ENCODE measurements at regions not wholly inside any gene's neighbourhood (a gene's known extent, or its start where the extent isn't known, plus 50 kb on each side); places are given as distances from the start of the nearest gene placed in this dataset.
"Not testable (repeated sequence)": the region's sequence is repeated elsewhere in the genome, so short reads cannot be mapped to it uniquely, and the experiment has no call there.

- no peak overlapping the region for H3K27ac Mint-ChIP-seq
- DNase-seq: no peak
- H3K9ac ChIP-seq (ENCODE audit: extremely low read depth, low read length, poor library complexity, severe bottlenecking): no peak overlapping the region
- H3K9me3 Mint-ChIP-seq: peaks cover 2% of the 10 kb centered on the region
- H3K36me3 ChIP-seq (ENCODE audit: control insufficient read depth, insufficient read depth, low read length): no peaks in the 10 kb centered on the region
- H3K36me3 Mint-ChIP-seq (ENCODE audit: low read depth): peaks cover 1% of the 10 kb centered on the region
- H3K4me1 Mint-ChIP-seq: peaks cover 8% of the 10 kb centered on the region
- H3K9me3 ChIP-seq (ENCODE audit: control insufficient read depth, low read length): peaks cover 2% of the 10 kb centered on the region
- no peak overlapping the region for H3K27ac ChIP-seq (ENCODE audit: low read depth, low read length)
- no peaks in the 10 kb centered on the region for H3K27me3 Mint-ChIP-seq (ENCODE audit: insufficient read depth)
- no peaks in the 10 kb centered on the region for H3K27me3 ChIP-seq (ENCODE audit: control insufficient read depth, insufficient read depth, low read length, poor library complexity, severe bottlenecking)
- no peak for TF ChIP-seq CTCF (conservative IDR thresholded peaks at IDR 0.05)
- 96% methylated on average over 6 to 8 of the region's 8 CpGs for WGBS, 2 experiments (ENCODE audit: insufficient coverage in 1 of 2, insufficient read length in 1 of 2)
- no peak overlapping the region for H3K4me3 Mint-ChIP-seq
- H3K4me1 ChIP-seq (ENCODE audit: control insufficient read depth, insufficient read depth, low read length): no peaks in the 10 kb centered on the region
- no peak overlapping the region for H3K4me3 ChIP-seq (ENCODE audit: low read length)
Observed at GRCh38 chr7:138194567-138194966, 118.3 kb downstream of the AKR1D1 start.

DNA sequence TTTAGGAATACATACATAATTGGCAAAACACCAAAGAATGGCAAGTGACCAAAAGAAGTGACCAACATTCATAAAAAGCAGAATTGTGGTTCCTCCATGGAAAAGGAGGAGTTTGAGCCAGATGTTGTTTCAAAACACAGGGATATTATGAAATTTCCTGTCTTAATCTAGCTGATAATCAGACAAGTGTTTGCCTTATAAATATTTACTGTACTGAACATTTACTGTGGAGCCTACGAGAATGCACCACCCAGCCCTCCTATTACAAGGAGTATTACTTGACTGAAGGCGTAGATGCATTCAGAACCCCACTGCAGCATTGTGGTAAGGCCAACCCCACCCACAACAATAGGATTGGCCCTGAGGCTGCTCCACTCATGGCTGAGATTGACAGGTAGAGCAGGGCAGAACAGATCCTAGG is 118.9 kb downstream of the AKR1D1 start:
- Histone ChIP-seq H3K27ac (ENCODE audit: low read depth, low read length) (no peak overlapping the region), H3K36me3 (ENCODE audit: control insufficient read depth, insufficient read depth, low read length) (no peaks in the 10 kb centered on the region), H3K4me1 (ENCODE audit: control insufficient read depth, insufficient read depth, low read length) (no peaks in the 10 kb centered on the region), H3K4me3 (ENCODE audit: low read length) (no peak overlapping the region), H3K9me3 (ENCODE audit: control insufficient read depth, low read length) (no peaks in the 10 kb centered on the region), H3K27me3 (ENCODE audit: control insufficient read depth, insufficient read depth, low read length, poor library complexity, severe bottlenecking) (no peaks in the 10 kb centered on the region), H3K9ac (ENCODE audit: extremely low read depth, low read length, poor library complexity, severe bottlenecking) (no peak overlapping the region)
- no peak overlapping the region for H3K27ac Mint-ChIP-seq
- no peaks in the 10 kb centered on the region for H3K27me3 Mint-ChIP-seq (ENCODE audit: insufficient read depth)
- H3K9me3 Mint-ChIP-seq: peaks cover 2% of the 10 kb centered on the region
- H3K4me3 Mint-ChIP-seq: no peak overlapping the region
- H3K36me3 Mint-ChIP-seq (ENCODE audit: low read depth): peaks cover 1% of the 10 kb centered on the region
- peaks cover 8% of the 10 kb centered on the region for H3K4me1 Mint-ChIP-seq
- 100% methylated on average over 1 to 2 of the region's 2 CpGs for WGBS, 2 experiments (ENCODE audit: insufficient coverage in 1 of 2, insufficient read length in 1 of 2)
- no peak for TF ChIP-seq CTCF (conservative IDR thresholded peaks at IDR 0.05)
- DNase-seq: no peak

DNA sequence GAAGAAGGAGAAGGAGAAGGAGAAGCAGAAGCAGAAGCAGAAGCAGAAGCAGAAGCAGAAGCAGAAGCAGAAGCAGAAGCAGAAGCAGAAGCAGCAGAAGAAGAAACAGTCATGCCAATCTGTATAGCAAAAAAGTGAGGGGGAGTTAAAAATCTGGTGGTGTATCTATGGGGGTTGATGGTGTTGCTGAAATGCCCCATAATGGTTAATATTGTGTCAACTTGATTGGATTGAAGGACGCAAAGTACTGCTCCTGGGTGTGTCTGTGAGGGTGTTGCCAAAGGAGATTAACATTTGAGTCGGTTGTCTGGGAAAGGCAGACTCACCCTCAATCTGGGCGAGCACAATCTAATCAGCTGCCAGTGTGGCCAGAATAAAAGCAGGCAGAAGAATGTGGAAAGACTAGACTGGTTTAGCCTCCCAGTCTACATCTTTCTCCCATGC is 120.3 kb downstream of the AKR1D1 start:
- H3K36me3 Mint-ChIP-seq (ENCODE audit: low read depth); H3K27ac Mint-ChIP-seq; H3K9me3 ChIP-seq (ENCODE audit: control insufficient read depth, low read length): not testable (repeated sequence)

More for the DNA sequence above, 120.3 kb downstream of the AKR1D1 start:
- not testable (repeated sequence) for H3K4me3 ChIP-seq (ENCODE audit: low read length); H3K27me3 Mint-ChIP-seq (ENCODE audit: insufficient read depth); H3K36me3 ChIP-seq (ENCODE audit: control insufficient read depth, insufficient read depth, low read length); H3K27ac ChIP-seq (ENCODE audit: low read depth, low read length); H3K4me1 ChIP-seq (ENCODE audit: control insufficient read depth, insufficient read depth, low read length); DNase-seq; H3K9ac ChIP-seq (ENCODE audit: extremely low read depth, low read length, poor library complexity, severe bottlenecking); H3K27me3 ChIP-seq (ENCODE audit: control insufficient read depth, insufficient read depth, low read length, poor library complexity, severe bottlenecking); H3K4me3 Mint-ChIP-seq; H3K9me3 Mint-ChIP-seq; H3K4me1 Mint-ChIP-seq
- 98 to 100% methylated on average over 2 to 3 of the region's 3 CpGs for WGBS, 2 experiments (ENCODE audit: insufficient coverage in 1 of 2, insufficient read length in 1 of 2)

Measured in endodermal cell (in vitro differentiated cells).